ENCODE measurements at regions not wholly inside any gene's neighbourhood (a gene's known extent, or its start where the extent isn't known, plus 50 kb on each side); places are given as distances from the start of the nearest gene placed in this dataset.

DNA sequence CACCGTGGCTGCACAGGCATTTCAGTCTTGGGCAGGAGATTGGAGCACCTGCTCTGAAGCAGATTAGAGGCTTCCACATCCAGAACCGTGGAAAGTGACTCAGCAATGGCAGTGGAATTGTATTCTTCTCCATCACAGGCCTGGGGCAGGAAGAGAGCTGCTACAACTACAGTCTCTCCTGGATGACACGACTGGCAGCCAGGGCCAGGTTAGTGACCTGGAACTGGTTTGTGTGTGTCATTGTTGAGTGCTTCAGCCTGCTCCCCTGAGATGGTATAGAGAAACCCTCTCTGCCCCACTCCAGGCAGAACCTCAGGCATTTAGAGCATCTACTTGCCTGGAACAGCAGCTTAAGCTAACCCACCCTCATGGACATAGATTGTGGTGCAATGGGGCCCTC, 596.5 kb upstream of the INTU start:
- TF ChIP-seq CTCF (IDR thresholded peaks at IDR 0.05; ENCODE audit: insufficient read depth, low read length) (no peak), SPI1 (IDR thresholded peaks at IDR 0.05; ENCODE audit: borderline replicate concordance, low read depth) (no peak), POLR2AphosphoS5 (IDR thresholded peaks at IDR 0.05; ENCODE audit: low read depth) (no peak), GABPA (IDR thresholded peaks at IDR 0.05; ENCODE audit: low read depth) (no peak)
- TF ChIP-seq, protein P1, sequence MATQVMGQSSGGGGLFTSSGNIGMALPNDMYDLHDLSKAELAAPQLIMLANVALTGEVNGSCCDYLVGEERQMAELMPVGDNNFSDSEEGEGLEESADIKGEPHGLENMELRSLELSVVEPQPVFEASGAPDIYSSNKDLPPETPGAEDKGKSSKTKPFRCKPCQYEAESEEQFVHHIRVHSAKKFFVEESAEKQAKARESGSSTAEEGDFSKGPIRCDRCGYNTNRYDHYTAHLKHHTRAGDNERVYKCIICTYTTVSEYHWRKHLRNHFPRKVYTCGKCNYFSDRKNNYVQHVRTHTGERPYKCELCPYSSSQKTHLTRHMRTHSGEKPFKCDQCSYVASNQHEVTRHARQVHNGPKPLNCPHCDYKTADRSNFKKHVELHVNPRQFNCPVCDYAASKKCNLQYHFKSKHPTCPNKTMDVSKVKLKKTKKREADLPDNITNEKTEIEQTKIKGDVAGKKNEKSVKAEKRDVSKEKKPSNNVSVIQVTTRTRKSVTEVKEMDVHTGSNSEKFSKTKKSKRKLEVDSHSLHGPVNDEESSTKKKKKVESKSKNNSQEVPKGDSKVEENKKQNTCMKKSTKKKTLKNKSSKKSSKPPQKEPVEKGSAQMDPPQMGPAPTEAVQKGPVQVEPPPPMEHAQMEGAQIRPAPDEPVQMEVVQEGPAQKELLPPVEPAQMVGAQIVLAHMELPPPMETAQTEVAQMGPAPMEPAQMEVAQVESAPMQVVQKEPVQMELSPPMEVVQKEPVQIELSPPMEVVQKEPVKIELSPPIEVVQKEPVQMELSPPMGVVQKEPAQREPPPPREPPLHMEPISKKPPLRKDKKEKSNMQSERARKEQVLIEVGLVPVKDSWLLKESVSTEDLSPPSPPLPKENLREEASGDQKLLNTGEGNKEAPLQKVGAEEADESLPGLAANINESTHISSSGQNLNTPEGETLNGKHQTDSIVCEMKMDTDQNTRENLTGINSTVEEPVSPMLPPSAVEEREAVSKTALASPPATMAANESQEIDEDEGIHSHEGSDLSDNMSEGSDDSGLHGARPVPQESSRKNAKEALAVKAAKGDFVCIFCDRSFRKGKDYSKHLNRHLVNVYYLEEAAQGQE (IDR thresholded peaks at IDR 0.05; ENCODE audit: insufficient replicate concordance, low read depth) = no peak

All from HL-60 (cell line).